Left lobe of liver (tissue), 2 donors: ENCODE measurements at regions not wholly inside any gene's neighbourhood (a gene's known extent, or its start where the extent isn't known, plus 50 kb on each side); places are given as distances from the start of the nearest gene placed in this dataset.
"Not testable (repeated sequence)": the region's sequence is repeated elsewhere in the genome, so short reads cannot be mapped to it uniquely, and the experiment has no call there.

Source experiments
- ATAC-seq: fragments of 200-7000 bp; cut with Tn5 transposase; one replicate; pipeline ENCODE4 v1.9.1; 2020; ENCODE audit warnings: mild to moderate bottlenecking, moderate library complexity
- DNase-seq: peaks from one replicate; pipeline ENCODE4 v3.0.0-alpha.2; 2020; ENCODE audit warnings: low spot score
- donor health status: DM: no; HTN: no; CAD: no; lungs with moderate emphysema.
- donor health status: DM: no; HTN: yes; CAD: no.

GRCh38 chr1:96520579-96520947 is 201.0 kb upstream of the PTBP2 start:
- no peak for ATAC-seq
- no peak for DNase-seq

- ATAC-seq (no peak), DNase-seq (no peak)
These were observed 200.6 kb upstream of the PTBP2 start for GRCh38 chr1:96521010-96521409.

GRCh38 chr1:96521994-96522760 is 199.4 kb upstream of the PTBP2 start:
- no peak for ATAC-seq
- no peak for DNase-seq

- DNase-seq (no peak), ATAC-seq (no peak)
These were observed 198.7 kb upstream of the PTBP2 start for GRCh38 chr1:96522927-96523326.

GRCh38 chr1:96524100-96524499 is 197.5 kb upstream of the PTBP2 start:
- DNase-seq, result no peak
- no peak for ATAC-seq

GRCh38 chr1:96525657-96526557 is 195.7 kb upstream of the PTBP2 start:
- DNase-seq (no peak), ATAC-seq (no peak)

GRCh38 chr1:96528672-96529071 is 192.9 kb upstream of the PTBP2 start:
- DNase-seq, result not testable (repeated sequence)

GRCh38 chr1:96533820-96534219 is 187.8 kb upstream of the PTBP2 start:
- DNase-seq (no peak), ATAC-seq (no peak)

More at GRCh38 chr1:96528672-96529071, 192.9 kb upstream of the PTBP2 start:
- ATAC-seq, result not testable (repeated sequence)

- ATAC-seq, result no peak
- no peak for DNase-seq
These were observed 185.0 kb upstream of the PTBP2 start for GRCh38 chr1:96536581-96536980.

- no peak for DNase-seq
- peak; percentile 73 for ATAC-seq
These were observed 183.4 kb upstream of the PTBP2 start for GRCh38 chr1:96538111-96538641.

- no peak for ATAC-seq
- no peak for DNase-seq
These were observed 182.7 kb upstream of the PTBP2 start for GRCh38 chr1:96538883-96539282.

GRCh38 chr1:96541491-96541890 is 180.1 kb upstream of the PTBP2 start:
- DNase-seq (no peak), ATAC-seq (no peak)

GRCh38 chr1:96544051-96544830 is 177.3 kb upstream of the PTBP2 start:
- DNase-seq, result no peak
- ATAC-seq, result no peak

- ATAC-seq, result no peak
- no peak for DNase-seq
These were observed 176.8 kb upstream of the PTBP2 start for GRCh38 chr1:96544831-96545221.

GRCh38 chr1:96545935-96546656 is 175.5 kb upstream of the PTBP2 start:
- DNase-seq (no peak), ATAC-seq (no peak)

GRCh38 chr1:96550061-96550460 is 171.5 kb upstream of the PTBP2 start:
- DNase-seq (no peak), ATAC-seq (no peak)

GRCh38 chr1:96552451-96552850 is 169.1 kb upstream of the PTBP2 start:
- no peak for ATAC-seq

GRCh38 chr1:96553811-96554210 is 167.8 kb upstream of the PTBP2 start:
- DNase-seq (no peak), ATAC-seq (no peak)

More at GRCh38 chr1:96552451-96552850, 169.1 kb upstream of the PTBP2 start:
- DNase-seq, result no peak

- no peak for ATAC-seq
These were observed 167.2 kb upstream of the PTBP2 start for GRCh38 chr1:96554364-96554763.

GRCh38 chr1:96557336-96557735 is 164.2 kb upstream of the PTBP2 start:
- ATAC-seq, result no peak
- DNase-seq, result no peak

More at GRCh38 chr1:96554364-96554763, 167.2 kb upstream of the PTBP2 start:
- DNase-seq, result no peak
